SK-N-SH treated with all-trans-retinoic acid at 6 μM for 48 hours (cell line): ENCODE measurements at regions not wholly inside any gene's neighbourhood (a gene's known extent, or its start where the extent isn't known, plus 50 kb on each side); places are given as distances from the start of the nearest gene placed in this dataset.

ENCODE experiments used
- PATZ1 ChIP-seq: fragments of 250-450 bp; sonication (Bioruptor Pico); IDR thresholded peaks from 2 replicates; pipeline ENCODE4 v1.8.0; 2020; ENCODE audit warnings: mild to moderate bottlenecking, moderate library complexity, borderline replicate concordance
- SNAI2 ChIP-seq: fragments of 250-450 bp; sonication (Bioruptor Pico); IDR thresholded peaks from 2 replicates; pipeline ENCODE4 v1.5.0; 2020; ENCODE audit warnings: mild to moderate bottlenecking, moderate library complexity
- ZFP30 ChIP-seq: fragments of 450-650 bp; formaldehyde crosslinking; IDR thresholded peaks from 2 replicates; pipeline ENCODE4 v1.5.0; 2022; ENCODE audit warnings: mild to moderate bottlenecking, moderate library complexity

- no peak for TF ChIP-seq SNAI2 (CRISPR knock-in tag)
- TF ChIP-seq PATZ1 (CRISPR knock-in tag): no peak
- no peak for TF ChIP-seq ZFP30 (CRISPR knock-in tag)
Observed at GRCh38 chr7:121745856-121746255, 127.1 kb upstream of the PTPRZ1 start.
